ENCODE measurements at regions not wholly inside any gene's neighbourhood (a gene's known extent, or its start where the extent isn't known, plus 50 kb on each side); places are given as distances from the start of the nearest gene placed in this dataset.
"Not testable (repeated sequence)": the region's sequence is repeated elsewhere in the genome, so short reads cannot be mapped to it uniquely, and the experiment has no call there.

DNA sequence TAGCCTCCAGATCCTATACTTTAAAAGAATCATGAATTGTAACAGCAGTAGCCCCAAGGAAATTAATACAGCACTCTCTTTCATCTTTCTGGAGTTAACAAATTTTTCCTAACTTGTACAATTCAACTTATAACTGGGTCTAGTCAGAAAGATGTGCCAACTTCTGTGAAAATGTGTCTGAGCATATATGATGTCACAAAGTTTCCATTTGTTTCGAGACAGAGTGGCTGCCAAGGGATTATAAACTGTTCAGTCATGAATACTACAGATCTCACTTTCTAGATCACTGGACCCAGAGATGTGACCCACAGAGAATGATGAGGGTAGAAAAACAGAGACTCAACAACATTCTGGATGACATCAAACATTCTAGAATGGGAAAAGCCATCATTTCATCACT, 249.2 kb upstream of the PHF14 start:
- no peak for DNase-seq

DNA sequence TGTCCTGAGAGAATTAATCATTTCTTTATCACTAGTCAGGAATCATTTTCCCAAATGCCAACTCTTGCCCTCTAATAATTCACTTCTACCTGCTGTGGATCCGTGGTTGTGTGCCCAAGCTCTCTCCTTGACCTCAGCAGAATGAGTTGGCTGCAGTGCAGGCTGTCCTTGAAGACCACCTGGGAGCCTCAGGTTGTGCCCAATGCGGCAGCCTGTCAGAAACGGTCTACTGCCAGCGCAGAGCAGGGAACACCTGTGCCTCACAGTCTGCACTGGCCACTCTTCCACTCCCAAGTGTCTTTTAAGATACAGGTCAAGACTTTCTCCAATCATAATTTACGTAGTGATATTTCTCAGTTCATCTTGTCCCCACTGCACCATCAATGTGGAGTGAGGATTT, 246.0 kb upstream of the PHF14 start:
- DNase-seq: no peak

DNA sequence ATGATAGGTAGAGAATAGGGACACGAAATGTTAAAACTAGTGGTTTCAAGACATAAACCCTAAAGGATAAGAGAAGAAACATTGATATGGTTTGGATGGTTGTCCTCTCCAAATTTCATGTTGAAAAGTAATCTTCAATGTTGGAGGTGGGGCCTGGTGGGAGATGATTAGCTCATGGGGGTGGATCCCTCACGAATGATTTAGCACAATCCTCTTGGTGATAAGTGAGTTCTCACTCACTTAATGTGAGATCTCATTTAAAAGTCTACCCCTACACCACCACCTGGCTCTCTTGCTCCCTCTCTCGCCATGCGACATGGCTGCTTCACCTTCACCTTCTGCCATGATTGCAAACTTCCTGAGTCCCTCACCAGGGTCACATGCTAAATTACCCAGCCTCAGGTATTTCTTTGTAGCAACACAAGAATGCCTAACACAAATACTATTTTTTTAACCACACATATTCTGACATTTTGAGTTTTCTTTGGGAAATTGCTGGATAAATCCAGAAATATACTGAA, 242.4 kb upstream of the PHF14 start:
- no peak for DNase-seq

- DNase-seq: no peak
Measured at GRCh38 chr7:10733747-10734146, 239.9 kb upstream of the PHF14 start.

GRCh38 chr7:10734595-10734994, 239.1 kb upstream of the PHF14 start:
- no peak for DNase-seq

DNA sequence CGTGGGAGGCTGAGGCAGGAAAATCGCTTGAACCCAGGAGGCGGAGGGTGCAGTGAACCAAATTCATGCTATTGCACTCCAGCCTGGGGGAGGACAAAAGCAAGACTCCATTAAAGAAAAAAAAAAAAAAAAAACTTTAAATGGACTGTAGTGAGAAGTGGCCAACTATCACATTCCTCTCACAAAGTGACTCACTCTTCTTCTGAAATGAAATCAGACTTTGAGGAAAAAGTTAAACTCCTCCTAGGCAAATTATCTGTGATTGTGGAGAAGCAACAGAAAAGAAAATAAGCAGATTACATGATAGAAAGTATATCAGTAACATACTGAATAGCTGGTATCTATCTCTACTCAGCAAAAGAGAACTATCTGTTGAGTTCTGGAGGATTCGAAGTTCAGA, 234.3 kb upstream of the PHF14 start:
- DNase-seq: no peak

GRCh38 chr7:10740805-10741204, 232.9 kb upstream of the PHF14 start:
- DNase-seq: no peak

DNA sequence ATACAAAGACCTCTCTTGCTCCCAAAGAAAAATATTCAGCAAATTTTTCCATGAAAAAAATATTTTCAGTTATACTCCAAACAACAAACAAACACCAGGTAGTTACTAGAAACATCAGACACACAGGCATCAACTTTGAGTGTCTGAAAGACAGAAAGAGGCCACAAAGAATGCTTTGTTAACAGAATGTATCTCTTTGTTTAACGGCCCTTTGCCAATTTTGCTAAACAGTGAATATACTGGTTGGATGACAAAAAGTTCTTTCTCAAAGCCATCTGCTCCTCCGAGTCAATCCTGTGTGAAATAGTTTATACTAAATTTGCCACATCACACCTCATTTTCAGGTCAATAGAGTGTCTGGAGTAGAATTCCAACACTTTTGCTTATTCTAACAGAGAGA, 216.7 kb upstream of the PHF14 start:
- DNase-seq: no peak

DNA sequence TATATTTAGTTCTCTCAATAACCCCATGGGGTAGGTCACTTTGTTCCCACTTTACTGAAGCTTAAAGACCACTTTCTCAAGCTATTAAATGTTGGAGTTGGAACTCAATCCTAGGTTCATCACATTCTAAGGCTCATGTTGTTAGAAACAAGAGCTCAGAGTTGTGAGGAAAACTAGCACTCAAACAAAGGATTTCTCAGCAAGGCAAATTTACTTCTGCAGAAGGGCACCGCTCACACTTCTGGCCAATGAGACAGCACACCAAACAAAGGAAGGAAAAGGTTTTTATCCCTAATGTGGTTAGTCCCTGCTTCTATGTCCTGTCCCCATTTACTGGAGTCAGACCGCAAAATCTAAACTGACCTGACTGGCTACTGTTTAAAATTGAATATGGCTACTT, 214.6 kb upstream of the PHF14 start:
- DNase-seq: no peak

GRCh38 chr7:10767771-10768170, 205.9 kb upstream of the PHF14 start:
- no peak for DNase-seq

DNA sequence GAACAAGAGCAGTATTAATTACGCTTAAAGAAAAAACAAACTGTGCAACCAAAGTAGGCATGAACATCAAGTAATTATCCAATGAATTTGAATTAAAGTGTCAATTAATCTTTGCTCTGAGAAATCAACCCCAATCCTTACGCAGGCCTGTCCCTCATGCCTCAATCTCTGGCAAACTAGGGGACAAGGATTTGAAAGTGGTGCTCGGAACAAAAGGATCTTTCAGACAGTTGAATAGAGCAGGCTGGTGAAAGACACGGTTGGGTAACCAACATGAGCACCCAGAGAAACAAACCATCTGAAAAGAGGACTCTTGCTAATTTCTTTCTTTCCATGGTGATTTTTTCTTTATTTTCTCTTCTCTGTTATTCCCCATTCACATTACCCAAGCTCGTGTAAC, 203.5 kb upstream of the PHF14 start:
- no peak for DNase-seq

- no peak for DNase-seq
Measured at GRCh38 chr7:10773430-10773829, 200.2 kb upstream of the PHF14 start.

DNA sequence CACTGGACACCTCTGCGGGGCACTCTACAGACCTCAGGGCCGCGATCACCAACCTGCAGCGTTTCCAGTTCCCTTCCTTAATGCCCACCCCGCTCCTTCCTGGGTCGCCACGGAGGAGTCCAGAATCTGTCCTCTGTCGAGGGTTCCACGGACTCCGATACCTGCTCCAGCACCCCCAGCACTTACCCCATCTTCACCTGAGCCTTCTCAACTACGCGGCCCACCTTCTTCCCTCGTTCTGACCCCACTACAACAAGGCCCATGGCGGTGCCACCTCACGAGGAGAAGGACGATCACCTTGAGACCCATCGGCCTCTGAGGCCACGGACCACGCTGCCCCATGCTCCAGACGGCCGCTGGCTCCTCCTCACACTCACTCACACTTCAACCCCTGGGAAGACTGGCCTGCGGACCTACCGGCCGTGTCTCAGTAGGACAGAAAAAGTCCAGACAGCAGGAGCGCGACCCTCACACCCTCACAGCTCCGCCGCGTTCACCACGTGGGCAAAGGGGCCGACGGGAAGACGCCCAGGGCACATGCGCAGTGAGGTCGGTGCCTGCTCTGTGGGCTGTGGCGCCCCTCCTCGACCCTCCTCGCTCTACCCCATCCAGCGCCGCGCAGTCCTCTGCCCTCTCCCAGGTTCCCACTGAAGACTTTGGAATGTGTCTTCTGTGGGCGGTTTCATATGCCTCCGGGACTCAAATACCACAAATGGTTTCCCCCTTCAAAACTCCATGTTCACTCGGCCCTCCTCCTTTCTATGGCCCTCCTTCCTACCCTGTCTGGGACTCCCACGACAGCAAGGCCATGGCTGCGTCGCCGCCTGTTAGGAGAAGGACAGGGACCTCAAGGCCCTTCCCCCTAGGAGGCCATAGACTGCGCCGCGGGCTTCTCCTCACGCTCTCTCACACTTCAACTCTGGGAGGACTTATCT, 193.9 kb upstream of the PHF14 start:
- no peak for DNase-seq

GRCh38 chr7:10780400-10780747, 193.3 kb upstream of the PHF14 start:
- DNase-seq: no peak

GRCh38 chr7:10786976-10787375, 186.7 kb upstream of the PHF14 start:
- not testable (repeated sequence) for DNase-seq

- no peak for DNase-seq
Measured at GRCh38 chr7:10789170-10789569, 184.5 kb upstream of the PHF14 start.

DNA sequence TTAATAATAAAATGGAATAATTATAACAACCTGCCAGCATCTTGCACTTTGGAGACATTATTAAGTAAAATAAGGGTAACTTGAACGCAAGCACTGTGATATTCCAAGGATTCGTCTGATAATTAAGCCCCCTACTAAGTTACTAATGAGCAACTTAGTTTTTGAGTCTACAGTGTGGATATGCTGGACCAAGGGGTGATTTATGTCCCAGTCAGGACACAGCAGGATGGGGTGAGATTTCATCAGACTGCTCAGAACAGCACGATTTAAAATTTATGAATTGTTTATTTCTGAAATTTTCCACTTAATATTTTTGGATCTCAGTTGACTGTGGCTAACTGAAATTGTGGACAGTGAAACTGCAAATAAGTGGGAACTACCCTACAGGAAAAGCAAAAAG, 182.8 kb upstream of the PHF14 start:
- no peak for DNase-seq

GRCh38 chr7:10793995-10794775, 179.5 kb upstream of the PHF14 start:
- no peak for DNase-seq

- no peak for DNase-seq
Measured at GRCh38 chr7:10797157-10797556, 176.5 kb upstream of the PHF14 start.

- DNase-seq: no peak
Measured at GRCh38 chr7:10798044-10798443, 175.6 kb upstream of the PHF14 start.

DNA sequence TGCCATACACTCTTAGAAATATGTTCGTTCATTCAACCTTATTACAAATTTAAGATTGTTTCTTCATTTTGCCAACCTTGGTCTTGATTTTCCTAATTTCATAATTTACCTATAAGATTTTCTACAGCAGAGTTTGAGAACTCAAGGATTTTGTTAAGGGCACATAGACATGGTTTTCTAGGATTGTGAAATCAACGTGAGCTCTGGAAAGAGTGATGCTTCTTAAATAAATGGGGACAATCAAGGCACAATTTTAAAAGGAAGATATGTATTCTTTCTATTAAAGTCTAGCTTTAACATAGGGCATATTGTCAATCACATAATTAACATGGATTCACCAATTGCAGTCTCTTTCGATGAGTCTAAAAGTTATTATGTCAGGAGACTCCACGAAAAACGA, 174.2 kb upstream of the PHF14 start:
- no peak for DNase-seq

GRCh38 chr7:10802011-10802410, 171.7 kb upstream of the PHF14 start:
- no peak for DNase-seq

DNA sequence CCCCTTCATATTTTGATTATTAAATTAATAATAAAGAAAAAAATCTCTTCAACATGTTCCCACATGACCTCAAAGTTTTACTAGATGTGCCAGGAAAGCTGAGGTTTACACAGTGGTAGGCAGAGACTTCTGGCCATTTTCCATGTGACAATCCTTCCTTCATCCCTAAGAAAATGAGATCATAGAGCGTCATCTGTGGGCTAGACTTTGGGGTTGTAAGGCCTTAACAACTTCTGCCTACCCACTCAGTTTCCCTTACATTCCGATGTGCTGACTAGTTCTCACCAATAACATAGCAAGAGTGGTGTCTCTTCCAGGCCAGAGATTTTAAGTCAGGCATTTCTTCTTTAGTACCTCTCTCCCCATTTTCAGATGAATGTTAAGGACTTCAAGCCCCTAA, 171.1 kb upstream of the PHF14 start:
- DNase-seq: no peak

DNA sequence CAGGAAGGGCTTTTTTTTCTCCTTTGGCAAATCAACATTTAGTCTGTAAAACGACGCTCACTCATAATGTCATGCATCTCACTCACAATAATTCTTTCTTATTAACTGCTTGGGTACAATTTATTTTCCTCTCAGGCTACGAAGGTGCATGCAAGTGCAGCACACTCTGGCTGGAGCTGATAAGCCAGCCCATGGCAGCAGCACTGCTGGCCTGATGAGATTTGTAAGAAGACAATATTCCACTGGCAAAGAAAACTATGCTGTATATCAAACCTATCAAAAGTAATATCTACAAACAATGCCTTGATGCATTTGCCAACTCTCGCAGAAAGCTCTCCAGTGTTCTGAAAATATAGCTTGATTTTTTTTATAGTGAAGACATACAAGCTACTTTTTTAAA, 170.0 kb upstream of the PHF14 start:
- DNase-seq: no peak
